ENCODE measurements at regions not wholly inside any gene's neighbourhood (a gene's known extent, or its start where the extent isn't known, plus 50 kb on each side); places are given as distances from the start of the nearest gene placed in this dataset.

DNA sequence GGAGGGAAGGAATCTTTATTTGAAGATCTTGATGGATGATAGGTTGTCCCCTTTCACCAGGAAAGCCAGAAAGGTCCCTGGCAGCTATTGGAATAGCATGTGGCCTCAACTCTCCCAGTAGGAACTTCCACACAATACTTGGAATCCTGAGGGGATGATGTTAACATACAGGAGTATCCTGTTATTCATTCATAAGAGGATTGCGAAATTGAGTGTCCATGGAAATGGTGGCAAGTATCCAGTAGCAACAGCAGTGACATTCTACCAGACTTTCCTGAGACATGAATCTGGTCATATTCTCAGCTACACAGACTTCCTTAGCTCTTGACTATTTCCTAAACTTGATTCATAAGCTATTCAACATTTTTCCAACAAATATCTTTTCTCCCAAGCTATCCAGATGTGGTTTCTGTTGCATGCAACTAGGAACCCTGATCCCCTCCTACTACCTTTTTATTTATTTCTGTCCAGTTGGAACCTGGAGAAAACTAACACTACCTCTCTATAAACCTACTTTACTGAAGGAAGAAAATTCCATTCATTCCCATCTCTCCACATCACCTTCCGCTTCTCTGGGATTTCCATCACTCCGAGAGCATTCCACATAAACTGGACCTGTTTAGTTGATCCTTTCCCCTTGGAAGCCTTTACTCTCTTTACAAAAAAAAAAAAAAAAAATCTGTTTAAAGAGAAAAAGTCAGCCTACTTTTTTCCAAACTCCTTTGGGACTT, 101.8 kb downstream of the ANXA5 start:
- no peak for TF ChIP-seq CTCF (IDR thresholded peaks at IDR 0.05)
- TF ChIP-seq EZH2phosphoT487 (IDR thresholded peaks at IDR 0.05) = no peak
- no peak for TF ChIP-seq EZH2 (IDR thresholded peaks at IDR 0.05)
